ENCODE measurements at regions not wholly inside any gene's neighbourhood (a gene's known extent, or its start where the extent isn't known, plus 50 kb on each side); places are given as distances from the start of the nearest gene placed in this dataset.

DNA sequence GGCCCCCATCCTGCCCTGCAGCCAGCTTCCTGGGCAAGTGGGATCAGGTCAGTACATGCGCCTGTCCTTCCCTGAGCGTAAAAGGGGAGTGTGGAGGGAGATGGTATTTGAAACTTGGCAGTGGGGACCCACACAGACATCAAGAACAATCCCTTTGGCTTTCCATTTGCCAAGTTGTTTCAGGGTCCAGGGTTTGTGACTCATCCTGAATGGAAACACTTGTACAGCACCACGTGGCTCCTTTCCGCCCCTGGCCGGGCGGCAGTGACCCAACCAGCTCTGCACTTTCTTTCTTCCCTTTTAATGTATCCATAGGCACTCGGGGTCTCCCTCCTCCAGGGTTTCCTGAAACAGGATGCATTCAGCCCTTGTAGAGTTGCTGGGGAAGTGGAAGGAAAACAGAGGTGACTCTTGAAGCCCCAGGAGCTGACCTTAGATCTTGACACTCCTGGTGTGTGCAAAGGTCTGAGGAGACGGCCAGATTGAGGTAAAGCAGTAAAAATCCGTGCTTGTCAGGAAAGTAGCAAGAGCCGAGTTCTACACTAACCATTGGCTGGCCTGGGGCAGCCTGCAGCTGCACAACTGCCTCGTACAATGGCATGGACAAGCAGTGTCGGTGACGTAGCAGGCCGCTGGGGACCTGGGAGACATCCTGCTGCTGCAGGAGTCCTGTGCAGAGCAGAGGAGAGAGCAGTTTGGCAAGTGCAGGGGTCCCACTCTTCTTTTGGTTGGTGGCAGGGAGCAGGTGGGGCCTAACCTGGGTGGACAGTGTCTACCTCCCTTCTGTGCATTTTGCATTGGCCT is 189.8 kb downstream of the SNX19 start:
- Histone ChIP-seq H3K27ac (peak overlapping the region; percentile 46 to 72), H3K4me3 (no peak overlapping the region), H3K27me3 (no peaks in the 10 kb centered on the region), H3K4me1 (peaks cover 0 to 8% of the 10 kb centered on the region in 2 donors), H3K36me3 (no peaks in the 10 kb centered on the region), H3K9me3 (peaks cover 3 to 11% of the 10 kb centered on the region in 2 donors)
- TF ChIP-seq POLR2AphosphoS5 (IDR thresholded peaks at IDR 0.05) (peak; percentile 11 to 39 (median 20)), POLR2A (IDR thresholded peaks at IDR 0.05) (no peak)
- TF ChIP-seq, protein P1, sequence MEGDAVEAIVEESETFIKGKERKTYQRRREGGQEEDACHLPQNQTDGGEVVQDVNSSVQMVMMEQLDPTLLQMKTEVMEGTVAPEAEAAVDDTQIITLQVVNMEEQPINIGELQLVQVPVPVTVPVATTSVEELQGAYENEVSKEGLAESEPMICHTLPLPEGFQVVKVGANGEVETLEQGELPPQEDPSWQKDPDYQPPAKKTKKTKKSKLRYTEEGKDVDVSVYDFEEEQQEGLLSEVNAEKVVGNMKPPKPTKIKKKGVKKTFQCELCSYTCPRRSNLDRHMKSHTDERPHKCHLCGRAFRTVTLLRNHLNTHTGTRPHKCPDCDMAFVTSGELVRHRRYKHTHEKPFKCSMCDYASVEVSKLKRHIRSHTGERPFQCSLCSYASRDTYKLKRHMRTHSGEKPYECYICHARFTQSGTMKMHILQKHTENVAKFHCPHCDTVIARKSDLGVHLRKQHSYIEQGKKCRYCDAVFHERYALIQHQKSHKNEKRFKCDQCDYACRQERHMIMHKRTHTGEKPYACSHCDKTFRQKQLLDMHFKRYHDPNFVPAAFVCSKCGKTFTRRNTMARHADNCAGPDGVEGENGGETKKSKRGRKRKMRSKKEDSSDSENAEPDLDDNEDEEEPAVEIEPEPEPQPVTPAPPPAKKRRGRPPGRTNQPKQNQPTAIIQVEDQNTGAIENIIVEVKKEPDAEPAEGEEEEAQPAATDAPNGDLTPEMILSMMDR (IDR thresholded peaks at IDR 0.05): no peak
- peak in 1 of 2 donors; percentile 73 for DNase-seq (ENCODE audit: low spot score in 2 of 2)
- intact Hi-C loops (cut with DNase I; ENCODE audit: low total_unique reads): no loop called here

DNA sequence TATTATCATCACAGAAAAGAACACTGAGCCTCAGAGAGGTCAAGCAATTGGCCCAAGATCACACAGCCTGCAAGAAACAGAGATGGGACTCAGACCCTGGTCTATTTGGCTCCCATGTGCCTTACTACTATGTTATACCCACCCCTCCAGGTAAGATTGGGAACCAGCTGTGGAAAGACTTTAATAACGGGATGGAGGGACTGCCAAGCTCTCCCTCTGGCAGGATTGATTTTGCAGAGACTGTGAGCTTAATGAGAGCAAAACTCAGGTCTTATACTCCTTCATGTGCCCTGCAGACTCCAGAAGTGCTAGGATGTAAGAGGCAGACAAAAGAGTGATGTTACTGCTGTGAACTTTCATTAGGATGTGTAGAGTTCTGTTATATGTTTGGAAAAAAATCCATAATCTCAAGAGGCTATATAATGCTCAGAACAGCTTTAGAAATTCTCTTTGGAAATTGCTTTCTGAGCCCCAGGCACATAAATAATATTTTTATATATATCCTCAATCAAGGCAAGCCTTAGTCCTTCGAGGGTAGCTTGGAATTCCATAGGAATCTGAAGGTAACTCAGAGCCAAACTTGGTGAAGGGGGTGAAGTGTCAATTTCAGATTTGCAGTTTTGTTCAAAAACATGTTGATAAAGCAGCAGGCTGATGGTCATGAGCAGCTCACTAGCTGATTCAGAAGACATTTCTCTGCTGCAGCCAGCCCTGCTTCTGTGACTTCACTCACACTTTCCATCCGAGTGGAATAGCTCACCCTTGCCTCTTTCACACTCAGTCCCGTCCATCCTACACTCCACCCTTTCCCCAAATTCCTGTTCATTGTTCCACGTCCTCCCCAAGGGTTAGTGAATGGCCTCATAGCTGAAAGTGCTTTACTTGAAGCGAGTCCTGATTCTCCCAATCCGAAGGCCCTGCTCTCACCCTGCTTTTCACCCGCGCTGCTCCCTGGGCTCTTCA is 188.8 kb downstream of the SNX19 start:
- Histone ChIP-seq H3K27me3 (no peaks in the 10 kb centered on the region), H3K36me3 (no peaks in the 10 kb centered on the region), H3K4me3 (no peak overlapping the region), H3K27ac (peak overlapping the region; percentile 46 to 72), H3K4me1 (peaks cover 0 to 8% of the 10 kb centered on the region in 2 donors), H3K9me3 (peaks cover 3 to 11% of the 10 kb centered on the region in 2 donors)
- intact Hi-C loops (cut with DNase I; ENCODE audit: low total_unique reads): no loop called here
- DNase-seq (ENCODE audit: low spot score in 2 of 2): no peak
- TF ChIP-seq POLR2A (IDR thresholded peaks at IDR 0.05) (no peak), POLR2AphosphoS5 (IDR thresholded peaks at IDR 0.05) (no peak)
- TF ChIP-seq, protein P1 (IDR thresholded peaks at IDR 0.05): no peak

DNA sequence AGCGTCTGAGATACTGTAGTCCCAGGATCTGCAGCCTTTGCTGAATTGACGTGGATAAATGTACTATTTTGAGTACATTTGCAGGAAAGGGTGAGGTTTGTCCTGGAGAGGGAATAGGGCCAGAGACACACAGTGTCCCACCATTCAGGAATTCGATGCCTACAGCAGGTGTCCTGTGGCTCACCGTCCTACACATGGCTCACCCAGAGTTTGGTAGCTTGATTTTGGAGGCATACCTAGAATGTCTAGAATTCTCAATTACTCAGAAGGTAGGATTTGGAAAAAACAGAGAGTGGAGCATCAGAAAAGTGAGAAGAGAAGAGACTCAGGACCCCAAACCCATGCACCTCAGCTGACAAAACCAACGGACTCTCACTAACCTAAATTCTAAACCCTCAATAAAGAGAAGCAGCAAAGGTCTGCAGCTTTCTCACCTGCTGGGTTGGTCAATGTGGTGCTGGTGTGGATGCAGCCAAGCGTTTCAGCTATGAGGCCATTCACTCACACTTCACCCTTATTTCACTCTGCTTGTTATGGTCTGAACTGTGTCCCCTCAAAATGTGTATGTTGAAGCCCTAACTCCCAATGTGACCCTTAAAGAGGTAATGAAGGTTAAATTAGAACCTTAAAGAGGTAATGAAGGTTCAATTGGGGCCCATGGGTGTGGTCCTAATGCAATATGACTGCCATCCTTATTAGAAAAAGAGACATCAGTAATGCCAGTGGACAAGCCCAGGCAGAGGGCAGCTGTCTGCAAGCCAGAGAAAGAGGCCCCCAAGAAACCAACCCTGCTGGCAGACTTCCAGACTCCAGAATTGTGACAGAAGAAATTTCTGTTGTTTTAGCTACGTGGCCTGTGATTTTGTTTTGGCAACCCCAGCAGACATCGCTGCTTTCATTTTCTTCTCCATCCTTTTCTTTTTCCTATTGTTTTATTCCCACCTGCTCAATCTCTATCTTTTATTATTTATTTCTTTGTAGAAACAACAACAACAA is 187.8 kb downstream of the SNX19 start:
- no peaks in the 10 kb centered on the region for H3K36me3 ChIP-seq
- intact Hi-C loops (cut with DNase I; ENCODE audit: low total_unique reads): no loop called here
- TF ChIP-seq, protein P1 (IDR thresholded peaks at IDR 0.05): no peak
- TF ChIP-seq POLR2AphosphoS5 (IDR thresholded peaks at IDR 0.05) (no peak), POLR2A (IDR thresholded peaks at IDR 0.05) (no peak)
- peaks cover 3 to 11% of the 10 kb centered on the region in 2 donors for H3K9me3 ChIP-seq
- DNase-seq (ENCODE audit: low spot score in 2 of 2): peak in 1 of 2 donors; percentile 61
- no peaks in the 10 kb centered on the region for H3K27me3 ChIP-seq
- H3K4me3 ChIP-seq: no peak overlapping the region
- peaks cover 0 to 8% of the 10 kb centered on the region in 2 donors for H3K4me1 ChIP-seq
- H3K27ac ChIP-seq: peak overlapping the region; percentile 37 to 68

DNA sequence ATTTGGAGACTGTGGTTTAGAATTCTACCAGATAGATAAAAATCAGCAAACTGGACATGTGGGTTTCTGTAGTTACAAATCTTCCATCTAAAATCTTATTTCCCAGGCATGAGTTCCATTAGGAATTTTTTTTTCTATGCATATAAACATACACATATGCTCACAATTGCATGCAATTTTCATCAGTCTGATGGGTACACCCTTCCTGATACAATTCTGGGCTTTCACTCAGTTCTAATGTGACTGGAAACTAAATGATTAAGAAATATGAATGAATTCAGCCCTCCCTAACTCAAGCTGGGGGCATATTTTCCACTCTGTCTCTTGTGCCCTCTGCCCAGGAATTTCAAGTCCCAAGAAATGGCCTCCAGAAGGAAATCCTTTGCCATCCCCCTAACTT is 187.1 kb downstream of the SNX19 start:
- no peak for TF ChIP-seq POLR2A (IDR thresholded peaks at IDR 0.05)
- TF ChIP-seq, protein P1 (IDR thresholded peaks at IDR 0.05): no peak
- no peak for TF ChIP-seq POLR2AphosphoS5 (IDR thresholded peaks at IDR 0.05)
- intact Hi-C loops (cut with DNase I; ENCODE audit: low total_unique reads): no loop called here
- Histone ChIP-seq H3K4me3 (no peak overlapping the region), H3K9me3 (peaks cover 7 to 11% of the 10 kb centered on the region in 2 donors), H3K36me3 (no peaks in the 10 kb centered on the region), H3K27me3 (no peaks in the 10 kb centered on the region), H3K4me1 (peaks cover 0 to 8% of the 10 kb centered on the region in 2 donors), H3K27ac (no peak overlapping the region)
- no peak for DNase-seq (ENCODE audit: low spot score in 2 of 2)
